HG02678 (cell line): ENCODE measurements at regions not wholly inside any gene's neighbourhood (a gene's known extent, or its start where the extent isn't known, plus 50 kb on each side); places are given as distances from the start of the nearest gene placed in this dataset.

ENCODE experiments used
- ATAC-seq: cut with Tn5 transposase; IDR thresholded peaks from one replicate; pipeline ENCODE4 v1.9.1; 2021; ENCODE audit warnings: mild to moderate bottlenecking, moderate library complexity; ENCODE audit not compliant: unreplicated experiment

- ATAC-seq = no peak
Measured at GRCh38 chr1:93746021-93746812, 64.6 kb upstream of the BCAR3 start.

- peak; percentile 54 for ATAC-seq
Measured at GRCh38 chr1:93744299-93744988, 62.8 kb upstream of the BCAR3 start.

GRCh38 chr1:93743465-93743864 lies 61.8 kb upstream of the BCAR3 start:
- no peak for ATAC-seq

- no peak for ATAC-seq
Measured at GRCh38 chr1:93740601-93741031, 59.0 kb upstream of the BCAR3 start.

- ATAC-seq = no peak
Measured at GRCh38 chr1:93740157-93740556, 58.5 kb upstream of the BCAR3 start.

GRCh38 chr1:93739472-93739871 lies 57.8 kb upstream of the BCAR3 start:
- no peak for ATAC-seq

- ATAC-seq = no peak
Measured at GRCh38 chr1:93738926-93739325, 57.3 kb upstream of the BCAR3 start.

- ATAC-seq = no peak
Measured at GRCh38 chr1:93738075-93738622, 56.5 kb upstream of the BCAR3 start.

GRCh38 chr1:93735722-93736121 lies 54.1 kb upstream of the BCAR3 start:
- no peak for ATAC-seq

GRCh38 chr1:93734999-93735398 lies 53.4 kb upstream of the BCAR3 start:
- ATAC-seq = peak; percentile 51

GRCh38 chr1:93733340-93733739 lies 51.7 kb upstream of the BCAR3 start:
- no peak for ATAC-seq

- ATAC-seq = no peak
Measured at GRCh38 chr1:93732514-93732913, 50.9 kb upstream of the BCAR3 start.
